HepG2 (cell line): ENCODE measurements at regions not wholly inside any gene's neighbourhood (a gene's known extent, or its start where the extent isn't known, plus 50 kb on each side); places are given as distances from the start of the nearest gene placed in this dataset.

Experiments used
- PTBP1 ChIP-seq: fragments of 200-400 bp; formaldehyde crosslinking; IDR thresholded peaks from 2 replicates; pipeline ENCODE4 v1.6.1; 2018; ENCODE audit warnings: low read length, low read depth; ENCODE audit not compliant: poor library complexity, severe bottlenecking
- RBAK ChIP-seq: sonication (generic); formaldehyde crosslinking; IDR thresholded peaks from 2 replicates; pipeline ENCODE4 v1.5.1; 2020; ENCODE audit warnings: mild to moderate bottlenecking, missing genetic modification reagents
- ZBTB1 ChIP-seq: sonication (generic); formaldehyde crosslinking; IDR thresholded peaks from 2 replicates; pipeline ENCODE4 v1.4.0; 2020; ENCODE audit warnings: missing genetic modification reagents, borderline replicate concordance
- ZC3H4 ChIP-seq: sonication (generic); formaldehyde crosslinking; IDR thresholded peaks from 2 replicates; pipeline ENCODE4 v1.4.0; 2020; ENCODE audit warnings: missing genetic modification reagents, borderline replicate concordance
- ZNF547 ChIP-seq: sonication (generic); formaldehyde crosslinking; IDR thresholded peaks from 2 replicates; pipeline ENCODE4 v1.5.1; 2020; ENCODE audit warnings: mild to moderate bottlenecking, missing genetic modification reagents
- ZNF674 ChIP-seq: sonication (generic); formaldehyde crosslinking; IDR thresholded peaks from 2 replicates; pipeline ENCODE4 v1.5.0; 2020; ENCODE audit warnings: low read depth, mild to moderate bottlenecking, missing genetic modification reagents
- TF ChIP-seq, protein P1 (sequence below): IDR thresholded peaks from 2 replicates; pipeline ENCODE4 v1.6.1; 2012; ENCODE audit warnings: low read depth, low read length, improper control_type of control experiment
- TF ChIP-seq, protein P2 (sequence below): sonication (generic); formaldehyde crosslinking; IDR thresholded peaks from 2 replicates; pipeline ENCODE4 v1.4.0; 2020; ENCODE audit warnings: mild to moderate bottlenecking, low read depth, missing genetic modification reagents
- TF ChIP-seq, protein P3 (sequence below): sonication (generic); formaldehyde crosslinking; IDR thresholded peaks from 2 replicates; pipeline ENCODE4 v1.5.1; 2020; ENCODE audit warnings: mild to moderate bottlenecking, missing genetic modification reagents
- TF ChIP-seq, protein P4 (sequence below): sonication (generic); formaldehyde crosslinking; IDR thresholded peaks from 2 replicates; pipeline ENCODE4 v1.4.0; 2020; ENCODE audit warnings: mild to moderate bottlenecking, missing genetic modification reagents

DNA sequence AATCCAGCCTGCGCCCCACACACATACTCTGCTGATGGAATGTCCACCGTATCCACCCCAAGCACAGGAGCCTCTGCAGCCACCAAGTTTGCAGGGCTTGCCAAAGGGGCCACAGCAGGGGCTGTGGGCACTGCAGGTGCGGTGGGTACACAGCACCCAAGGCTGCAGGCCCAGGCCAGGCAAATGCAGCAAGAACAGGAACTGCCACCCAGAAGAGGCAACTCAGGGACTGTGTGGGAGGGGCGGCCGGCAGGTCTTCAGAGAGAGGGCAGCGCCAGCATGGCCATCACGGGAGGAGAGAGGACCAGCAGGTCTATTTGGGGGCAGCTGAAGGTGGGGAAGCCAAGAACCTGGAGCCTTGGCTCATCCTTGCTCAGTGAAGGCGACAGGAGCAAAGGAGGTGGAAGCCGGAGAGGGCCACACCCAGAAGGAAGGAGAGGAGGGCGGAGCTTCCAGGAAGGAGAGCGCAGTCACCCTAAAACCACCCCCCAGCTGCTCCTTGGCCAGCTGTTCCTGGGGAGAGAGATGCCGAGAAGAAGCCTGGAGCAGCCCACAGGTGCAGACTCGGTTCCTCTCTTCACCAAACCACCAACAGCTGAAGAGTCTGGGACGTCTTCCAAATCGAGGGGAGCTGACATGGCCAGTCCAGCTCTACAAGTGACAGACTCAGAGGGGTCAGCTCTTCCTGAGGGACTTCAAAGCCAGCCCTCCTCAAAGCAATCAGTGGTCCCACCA is 265.1 kb upstream of the CDYL start (continued):
- TF ChIP-seq, protein P1, sequence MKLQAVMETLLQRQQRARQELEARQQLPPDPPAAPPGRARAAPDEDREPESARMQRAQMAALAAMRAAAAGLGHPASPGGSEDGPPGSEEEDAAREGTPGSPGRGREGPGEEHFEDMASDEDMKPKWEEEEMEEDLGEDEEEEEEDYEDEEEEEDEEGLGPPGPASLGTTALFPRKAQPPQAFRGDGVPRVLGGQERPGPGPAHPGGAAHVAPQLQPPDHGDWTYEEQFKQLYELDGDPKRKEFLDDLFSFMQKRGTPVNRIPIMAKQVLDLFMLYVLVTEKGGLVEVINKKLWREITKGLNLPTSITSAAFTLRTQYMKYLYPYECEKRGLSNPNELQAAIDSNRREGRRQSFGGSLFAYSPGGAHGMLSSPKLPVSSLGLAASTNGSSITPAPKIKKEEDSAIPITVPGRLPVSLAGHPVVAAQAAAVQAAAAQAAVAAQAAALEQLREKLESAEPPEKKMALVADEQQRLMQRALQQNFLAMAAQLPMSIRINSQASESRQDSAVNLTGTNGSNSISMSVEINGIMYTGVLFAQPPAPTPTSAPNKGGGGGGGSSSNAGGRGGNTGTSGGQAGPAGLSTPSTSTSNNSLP: no peak
- TF ChIP-seq, protein P2, sequence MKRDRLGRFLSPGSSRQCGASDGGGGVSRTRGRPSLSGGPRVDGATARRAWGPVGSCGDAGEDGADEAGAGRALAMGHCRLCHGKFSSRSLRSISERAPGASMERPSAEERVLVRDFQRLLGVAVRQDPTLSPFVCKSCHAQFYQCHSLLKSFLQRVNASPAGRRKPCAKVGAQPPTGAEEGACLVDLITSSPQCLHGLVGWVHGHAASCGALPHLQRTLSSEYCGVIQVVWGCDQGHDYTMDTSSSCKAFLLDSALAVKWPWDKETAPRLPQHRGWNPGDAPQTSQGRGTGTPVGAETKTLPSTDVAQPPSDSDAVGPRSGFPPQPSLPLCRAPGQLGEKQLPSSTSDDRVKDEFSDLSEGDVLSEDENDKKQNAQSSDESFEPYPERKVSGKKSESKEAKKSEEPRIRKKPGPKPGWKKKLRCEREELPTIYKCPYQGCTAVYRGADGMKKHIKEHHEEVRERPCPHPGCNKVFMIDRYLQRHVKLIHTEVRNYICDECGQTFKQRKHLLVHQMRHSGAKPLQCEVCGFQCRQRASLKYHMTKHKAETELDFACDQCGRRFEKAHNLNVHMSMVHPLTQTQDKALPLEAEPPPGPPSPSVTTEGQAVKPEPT (CRISPR knock-in tag): no peak
- TF ChIP-seq PTBP1 (no peak), ZNF547 (CRISPR knock-in tag) (no peak), ZC3H4 (no peak), RBAK (CRISPR knock-in tag) (no peak), ZNF674 (CRISPR knock-in tag) (no peak), ZBTB1 (no peak)
- TF ChIP-seq, protein P3, sequence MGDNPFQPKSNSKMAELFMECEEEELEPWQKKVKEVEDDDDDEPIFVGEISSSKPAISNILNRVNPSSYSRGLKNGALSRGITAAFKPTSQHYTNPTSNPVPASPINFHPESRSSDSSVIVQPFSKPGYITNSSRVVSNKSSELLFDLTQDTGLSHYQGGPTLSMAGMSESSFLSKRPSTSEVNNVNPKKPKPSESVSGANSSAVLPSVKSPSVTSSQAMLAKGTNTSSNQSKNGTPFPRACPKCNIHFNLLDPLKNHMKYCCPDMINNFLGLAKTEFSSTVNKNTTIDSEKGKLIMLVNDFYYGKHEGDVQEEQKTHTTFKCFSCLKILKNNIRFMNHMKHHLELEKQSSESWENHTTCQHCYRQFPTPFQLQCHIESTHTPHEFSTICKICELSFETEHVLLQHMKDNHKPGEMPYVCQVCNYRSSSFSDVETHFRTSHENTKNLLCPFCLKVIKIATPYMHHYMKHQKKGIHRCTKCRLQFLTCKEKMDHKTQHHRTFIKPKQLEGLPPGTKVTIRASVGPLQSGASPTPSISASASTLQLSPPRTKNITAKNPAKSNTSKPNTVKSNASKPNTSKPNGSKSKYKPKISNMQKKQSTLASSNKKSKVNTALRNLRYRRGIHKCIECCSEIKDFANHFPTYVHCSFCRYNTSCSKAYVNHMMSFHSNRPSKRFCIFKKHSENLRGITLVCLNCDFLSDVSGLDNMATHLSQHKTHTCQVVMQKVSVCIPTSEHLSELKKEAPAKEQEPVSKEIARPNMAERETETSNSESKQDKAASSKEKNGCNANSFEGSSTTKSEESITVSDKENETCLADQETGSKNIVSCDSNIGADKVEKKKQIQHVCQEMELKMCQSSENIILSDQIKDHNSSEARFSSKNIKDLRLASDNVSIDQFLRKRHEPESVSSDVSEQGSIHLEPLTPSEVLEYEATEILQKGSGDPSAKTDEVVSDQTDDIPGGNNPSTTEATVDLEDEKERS: no peak
- TF ChIP-seq, protein P4, sequence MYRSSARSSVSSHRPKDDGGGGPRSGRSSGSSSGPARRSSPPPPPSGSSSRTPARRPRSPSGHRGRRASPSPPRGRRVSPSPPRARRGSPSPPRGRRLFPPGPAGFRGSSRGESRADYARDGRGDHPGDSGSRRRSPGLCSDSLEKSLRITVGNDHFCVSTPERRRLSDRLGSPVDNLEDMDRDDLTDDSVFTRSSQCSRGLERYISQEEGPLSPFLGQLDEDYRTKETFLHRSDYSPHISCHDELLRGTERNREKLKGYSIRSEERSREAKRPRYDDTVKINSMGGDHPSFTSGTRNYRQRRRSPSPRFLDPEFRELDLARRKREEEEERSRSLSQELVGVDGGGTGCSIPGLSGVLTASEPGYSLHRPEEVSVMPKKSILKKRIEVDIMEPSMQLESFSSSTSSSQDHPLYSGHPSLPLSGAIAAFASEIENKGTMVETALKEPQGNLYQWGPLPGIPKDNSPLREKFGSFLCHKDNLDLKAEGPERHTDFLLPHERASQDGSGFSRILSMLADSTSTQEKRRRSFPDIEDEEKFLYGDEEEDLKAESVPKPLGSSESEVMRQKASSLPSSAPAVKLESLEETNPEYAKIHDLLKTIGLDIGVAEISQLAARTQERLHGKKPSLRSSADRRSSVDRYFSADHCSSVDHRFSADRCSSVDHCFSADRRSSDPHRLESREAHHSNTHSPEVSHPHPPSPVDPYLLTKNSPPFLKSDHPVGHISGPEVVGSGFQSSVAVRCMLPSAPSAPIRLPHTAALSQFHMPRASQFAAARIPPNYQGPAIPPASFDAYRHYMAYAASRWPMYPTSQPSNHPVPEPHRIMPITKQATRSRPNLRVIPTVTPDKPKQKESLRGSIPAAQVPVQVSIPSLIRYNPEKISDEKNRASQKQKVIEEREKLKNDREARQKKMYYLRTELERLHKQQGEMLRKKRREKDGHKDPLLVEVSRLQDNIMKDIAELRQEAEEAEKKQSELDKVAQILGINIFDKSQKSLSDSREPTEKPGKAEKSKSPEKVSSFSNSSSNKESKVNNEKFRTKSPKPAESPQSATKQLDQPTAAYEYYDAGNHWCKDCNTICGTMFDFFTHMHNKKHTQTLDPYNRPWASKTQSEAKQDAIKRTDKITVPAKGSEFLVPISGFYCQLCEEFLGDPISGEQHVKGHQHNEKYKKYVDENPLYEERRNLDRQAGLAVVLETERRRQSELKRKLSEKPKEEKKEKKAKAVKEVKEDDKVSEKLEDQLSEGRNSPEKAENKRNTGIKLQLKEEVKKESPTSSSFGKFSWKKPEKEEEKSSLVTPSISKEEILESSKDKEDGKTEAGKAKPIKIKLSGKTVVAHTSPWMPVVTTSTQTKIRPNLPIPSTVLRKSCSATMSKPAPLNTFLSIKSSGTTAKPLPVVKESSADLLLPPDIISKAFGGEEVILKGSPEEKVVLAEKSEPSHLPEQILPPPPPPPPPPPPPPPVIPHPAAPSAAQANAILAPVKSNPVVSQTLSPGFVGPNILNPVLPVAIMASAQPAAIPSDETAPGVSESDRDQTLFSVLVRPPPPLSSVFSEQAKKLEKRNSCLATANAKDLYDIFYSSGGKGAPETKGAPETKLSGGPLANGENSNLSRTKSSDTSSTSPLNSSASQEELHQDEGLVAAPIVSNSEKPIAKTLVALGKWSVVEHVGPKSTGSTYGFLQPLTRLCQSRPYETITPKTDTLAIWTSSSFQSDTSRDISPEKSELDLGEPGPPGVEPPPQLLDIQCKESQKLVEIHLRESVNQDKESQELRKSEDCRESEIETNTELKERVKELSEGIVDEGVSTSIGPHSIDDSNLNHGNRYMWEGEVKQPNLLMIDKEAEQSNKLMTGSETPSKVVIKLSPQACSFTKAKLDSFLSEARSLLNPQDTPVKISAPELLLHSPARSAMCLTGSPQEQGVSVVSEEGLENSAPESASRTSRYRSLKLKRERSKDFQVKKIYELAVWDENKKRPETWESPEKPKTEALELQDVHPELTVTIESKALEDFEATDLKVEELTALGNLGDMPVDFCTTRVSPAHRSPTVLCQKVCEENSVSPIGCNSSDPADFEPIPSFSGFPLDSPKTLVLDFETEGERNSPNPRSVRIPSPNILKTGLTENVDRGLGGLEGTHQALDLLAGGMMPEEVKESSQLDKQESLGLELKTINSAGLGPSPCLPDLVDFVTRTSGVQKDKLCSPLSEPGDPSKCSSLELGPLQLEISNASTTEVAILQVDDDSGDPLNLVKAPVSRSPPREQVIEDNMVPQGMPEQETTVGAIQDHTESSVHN: no peak
